ENCODE measurements at regions not wholly inside any gene's neighbourhood (a gene's known extent, or its start where the extent isn't known, plus 50 kb on each side); places are given as distances from the start of the nearest gene placed in this dataset.

- TF ChIP-seq CTCF (IDR thresholded peaks at IDR 0.05), result peak; percentile 71 to 89 (median 86)
- no peak for TF ChIP-seq POLR2A (IDR thresholded peaks at IDR 0.05)
These were observed 221.3 kb downstream of the MRPL39 start for GRCh38 chr21:25385911-25386474.
